ENCODE measurements at regions not wholly inside any gene's neighbourhood (a gene's known extent, or its start where the extent isn't known, plus 50 kb on each side); places are given as distances from the start of the nearest gene placed in this dataset.

DNA sequence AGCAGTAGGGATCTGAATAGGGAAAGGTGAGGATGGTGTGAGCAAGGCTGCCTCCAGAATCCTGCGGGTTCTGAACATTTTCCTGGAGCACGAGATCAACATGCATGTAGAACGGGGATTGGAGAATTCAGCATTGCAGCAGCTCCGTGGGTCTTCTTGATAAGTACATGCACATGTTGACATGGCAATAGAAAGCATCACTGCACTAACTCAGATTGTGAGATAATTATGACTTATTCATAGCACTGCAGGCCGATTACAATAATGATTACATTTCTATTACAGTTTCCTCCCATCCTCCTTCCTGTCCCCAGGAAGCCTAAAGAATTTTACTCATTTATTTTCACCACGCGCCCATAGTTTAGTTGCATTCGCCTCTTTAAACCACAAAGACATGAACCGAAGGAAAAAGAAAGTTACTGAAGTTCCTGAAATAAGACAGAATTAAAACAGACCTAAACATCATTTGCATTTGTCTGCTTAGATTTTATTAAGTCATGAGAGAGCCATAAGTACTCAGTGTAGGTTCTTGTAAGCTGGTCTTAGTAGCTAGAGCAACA lies 61.3 kb upstream of the ARX start:
- Histone ChIP-seq H3K27me3 (ENCODE audit: control insufficient read depth, extremely low read depth, insufficient read depth, low read length) (no peaks in the 10 kb centered on the region), H3K4me3 (ENCODE audit: control insufficient read depth in 2 of 3, extremely low read depth in 1 of 3, insufficient read depth in 2 of 3, low read depth in 1 of 3, low read length in 3 of 3) (no peak overlapping the region), H3K4me1 (ENCODE audit: control insufficient read depth, extremely low read depth, insufficient read depth, low read length) (no peaks in the 10 kb centered on the region), H3K9me3 (ENCODE audit: control insufficient read depth, low read depth, low read length) (no peaks in the 10 kb centered on the region), H3K9me1 (ENCODE audit: control insufficient read depth, extremely low read depth, insufficient read depth, low read length) (no peaks in the 10 kb centered on the region), H3K27ac (ENCODE audit: control insufficient read depth, insufficient read depth, low read length) (no peak overlapping the region), H3K9ac (ENCODE audit: control insufficient read depth, extremely low read depth, insufficient read depth, low read length) (no peak overlapping the region), H3K79me2 (ENCODE audit: control insufficient read depth, insufficient read depth, low read length) (no peaks in the 10 kb centered on the region), H3K4me2 (ENCODE audit: control insufficient read depth, extremely low read depth, insufficient read depth, low read depth, low read length) (no peak overlapping the region), H4K20me1 (ENCODE audit: control insufficient read depth, extremely low read depth, insufficient read depth, low read length) (no peaks in the 10 kb centered on the region), H2AFZ (ENCODE audit: control insufficient read depth, low read length) (no peak overlapping the region), H3K36me3 (ENCODE audit: control insufficient read depth in 2 of 2, extremely low read depth in 1 of 2, insufficient read depth in 2 of 2, low read length in 2 of 2) (no peaks in the 10 kb centered on the region)
- no peak for FAIRE-seq
- dilution Hi-C loops (cut with MboI; ENCODE audit: extremely low pct_ligation_motif_present, low sequenced_read_pairs): no loop called here
- TF ChIP-seq, protein P1, sequence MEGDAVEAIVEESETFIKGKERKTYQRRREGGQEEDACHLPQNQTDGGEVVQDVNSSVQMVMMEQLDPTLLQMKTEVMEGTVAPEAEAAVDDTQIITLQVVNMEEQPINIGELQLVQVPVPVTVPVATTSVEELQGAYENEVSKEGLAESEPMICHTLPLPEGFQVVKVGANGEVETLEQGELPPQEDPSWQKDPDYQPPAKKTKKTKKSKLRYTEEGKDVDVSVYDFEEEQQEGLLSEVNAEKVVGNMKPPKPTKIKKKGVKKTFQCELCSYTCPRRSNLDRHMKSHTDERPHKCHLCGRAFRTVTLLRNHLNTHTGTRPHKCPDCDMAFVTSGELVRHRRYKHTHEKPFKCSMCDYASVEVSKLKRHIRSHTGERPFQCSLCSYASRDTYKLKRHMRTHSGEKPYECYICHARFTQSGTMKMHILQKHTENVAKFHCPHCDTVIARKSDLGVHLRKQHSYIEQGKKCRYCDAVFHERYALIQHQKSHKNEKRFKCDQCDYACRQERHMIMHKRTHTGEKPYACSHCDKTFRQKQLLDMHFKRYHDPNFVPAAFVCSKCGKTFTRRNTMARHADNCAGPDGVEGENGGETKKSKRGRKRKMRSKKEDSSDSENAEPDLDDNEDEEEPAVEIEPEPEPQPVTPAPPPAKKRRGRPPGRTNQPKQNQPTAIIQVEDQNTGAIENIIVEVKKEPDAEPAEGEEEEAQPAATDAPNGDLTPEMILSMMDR (optimal IDR thresholded peaks at IDR 0.05 in 1 of 3, IDR thresholded peaks at IDR 0.05 in 1 of 3, conservative IDR thresholded peaks at IDR 0.05 in 1 of 3; ENCODE audit: extremely low read depth in 1 of 3, insufficient read depth in 2 of 3, low read length in 3 of 3): no peak
- no peak for TF ChIP-seq EZH2 (IDR thresholded peaks at IDR 0.05; ENCODE audit: low read length)
- no peak for DNase-seq (ENCODE audit: low read depth, low spot score)

DNA sequence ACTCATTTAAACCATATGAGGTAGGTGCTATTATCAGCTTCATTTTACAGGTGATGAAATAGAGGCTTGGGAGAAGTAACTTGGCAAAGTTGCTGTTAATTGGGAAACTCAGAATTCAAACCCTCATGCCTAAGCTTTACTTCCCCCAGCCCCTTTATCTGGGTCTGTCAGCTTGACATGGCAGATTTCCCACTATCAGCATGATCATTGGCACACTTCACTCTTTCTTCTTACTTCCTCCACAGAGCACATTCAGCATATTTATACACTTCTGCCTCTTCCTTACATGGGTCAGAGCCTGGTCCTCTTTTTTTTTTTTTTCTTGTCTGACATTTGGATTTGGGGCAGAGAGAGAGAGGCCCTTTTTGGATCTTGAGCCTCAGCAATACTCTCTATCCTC lies 56.5 kb upstream of the ARX start:
- Histone ChIP-seq H3K9me1 (ENCODE audit: control insufficient read depth, extremely low read depth, insufficient read depth, low read length) (no peaks in the 10 kb centered on the region), H3K4me2 (ENCODE audit: control insufficient read depth, extremely low read depth, insufficient read depth, low read depth, low read length) (no peak overlapping the region), H3K4me1 (ENCODE audit: control insufficient read depth, extremely low read depth, insufficient read depth, low read length) (no peaks in the 10 kb centered on the region), H3K4me3 (ENCODE audit: control insufficient read depth in 2 of 3, extremely low read depth in 1 of 3, insufficient read depth in 2 of 3, low read depth in 1 of 3, low read length in 3 of 3) (no peak overlapping the region), H4K20me1 (ENCODE audit: control insufficient read depth, extremely low read depth, insufficient read depth, low read length) (no peaks in the 10 kb centered on the region), H3K79me2 (ENCODE audit: control insufficient read depth, insufficient read depth, low read length) (no peaks in the 10 kb centered on the region), H3K36me3 (ENCODE audit: control insufficient read depth in 2 of 2, extremely low read depth in 1 of 2, insufficient read depth in 2 of 2, low read length in 2 of 2) (no peaks in the 10 kb centered on the region), H3K27me3 (ENCODE audit: control insufficient read depth, extremely low read depth, insufficient read depth, low read length) (no peaks in the 10 kb centered on the region), H3K9me3 (ENCODE audit: control insufficient read depth, low read depth, low read length) (no peaks in the 10 kb centered on the region), H2AFZ (ENCODE audit: control insufficient read depth, low read length) (no peak overlapping the region), H3K9ac (ENCODE audit: control insufficient read depth, extremely low read depth, insufficient read depth, low read length) (no peak overlapping the region), H3K27ac (ENCODE audit: control insufficient read depth, insufficient read depth, low read length) (no peak overlapping the region)
- dilution Hi-C loops (cut with MboI; ENCODE audit: extremely low pct_ligation_motif_present, low sequenced_read_pairs): no loop called here
- TF ChIP-seq EZH2 (IDR thresholded peaks at IDR 0.05; ENCODE audit: low read length): no peak
- TF ChIP-seq, protein P1 (optimal IDR thresholded peaks at IDR 0.05 in 1 of 3, IDR thresholded peaks at IDR 0.05 in 1 of 3, conservative IDR thresholded peaks at IDR 0.05 in 1 of 3; ENCODE audit: extremely low read depth in 1 of 3, insufficient read depth in 2 of 3, low read length in 3 of 3): no peak
- DNase-seq (ENCODE audit: low read depth, low spot score) (no peak), FAIRE-seq (no peak)
